ENCODE measurements at regions not wholly inside any gene's neighbourhood (a gene's known extent, or its start where the extent isn't known, plus 50 kb on each side); places are given as distances from the start of the nearest gene placed in this dataset.

DNA sequence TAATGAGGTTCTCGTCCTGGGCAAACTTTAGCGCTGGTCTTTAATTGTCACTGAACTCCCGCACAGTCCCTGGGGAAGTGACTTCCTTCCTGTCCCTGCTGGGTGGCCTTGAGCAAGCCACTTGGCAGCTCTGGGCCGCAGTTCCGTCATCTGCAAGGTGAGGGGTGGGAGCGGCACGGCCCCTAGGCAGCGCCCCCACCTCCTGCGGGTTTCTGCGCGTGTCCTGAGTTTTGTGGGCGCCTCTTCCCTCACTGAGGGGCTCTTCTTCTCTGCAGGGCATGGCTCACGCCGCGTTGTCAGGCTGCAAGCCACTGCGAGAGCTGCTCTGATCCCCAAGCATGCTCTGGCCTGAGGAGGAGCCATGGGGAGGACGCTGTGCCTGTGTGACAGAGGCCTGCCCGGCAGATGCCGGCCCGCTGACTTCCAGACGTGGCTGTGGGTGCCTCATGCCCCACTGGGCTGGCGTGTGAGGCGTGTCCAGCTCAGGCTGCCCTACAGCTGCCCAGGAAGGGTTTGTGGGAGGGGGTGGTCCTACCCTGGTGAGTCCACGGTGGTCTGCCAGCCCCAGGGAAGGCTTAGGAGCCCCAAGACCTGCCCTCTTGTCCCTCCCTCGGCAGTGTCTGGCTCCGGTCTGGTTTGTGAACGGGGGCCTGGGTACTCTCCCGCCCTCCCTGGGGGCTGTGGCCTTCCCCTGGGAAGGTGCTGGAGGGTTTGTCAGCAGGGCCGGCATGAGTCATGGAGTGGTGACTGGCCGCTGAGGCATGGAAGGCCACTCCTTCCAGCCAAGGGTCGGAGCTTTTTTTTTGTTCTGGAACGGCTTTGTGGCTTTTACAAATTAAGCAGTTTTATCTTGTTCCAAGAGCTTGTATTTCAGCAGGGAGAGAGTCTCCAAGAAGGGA, 182.0 kb downstream of the SEC14L1 start (continued):
- TF ChIP-seq BHLHE40 (IDR thresholded peaks at IDR 0.05; ENCODE audit: low read length), result no peak
- TF ChIP-seq KIAA2018 (CRISPR knock-in tag; IDR thresholded peaks at IDR 0.05; ENCODE audit: borderline replicate concordance), result no peak
- TF ChIP-seq, protein P1, sequence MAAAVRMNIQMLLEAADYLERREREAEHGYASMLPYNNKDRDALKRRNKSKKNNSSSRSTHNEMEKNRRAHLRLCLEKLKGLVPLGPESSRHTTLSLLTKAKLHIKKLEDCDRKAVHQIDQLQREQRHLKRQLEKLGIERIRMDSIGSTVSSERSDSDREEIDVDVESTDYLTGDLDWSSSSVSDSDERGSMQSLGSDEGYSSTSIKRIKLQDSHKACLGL (CRISPR knock-in tag; IDR thresholded peaks at IDR 0.05), result peak; percentile 55; the same call in 1 of the 2 replicates
- no peak for TF ChIP-seq SMAD9 (CRISPR knock-in tag; IDR thresholded peaks at IDR 0.05)
- no peak for TF ChIP-seq NR3C1 (CRISPR knock-in tag; IDR thresholded peaks at IDR 0.05)
- no peak for TF ChIP-seq ZNF326 (CRISPR knock-in tag; IDR thresholded peaks at IDR 0.05; ENCODE audit: borderline replicate concordance)
- no peak for TF ChIP-seq SCMH1 (CRISPR knock-in tag; IDR thresholded peaks at IDR 0.05; ENCODE audit: borderline replicate concordance)
- TF ChIP-seq KLF15 (CRISPR knock-in tag; IDR thresholded peaks at IDR 0.05; ENCODE audit: borderline replicate concordance), result no peak
- no peak; a peak in 1 of 4 replicates for TF ChIP-seq EP300 (IDR thresholded peaks at IDR 0.05; ENCODE audit: low read depth in 2 of 2, low read length in 2 of 2)
- TF ChIP-seq EP300 (CRISPR knock-in tag; IDR thresholded peaks at IDR 0.05; ENCODE audit: borderline replicate concordance), result no peak
- TF ChIP-seq NFYC (CRISPR knock-in tag; IDR thresholded peaks at IDR 0.05), result no peak
- TF ChIP-seq ZNF329 (CRISPR knock-in tag; IDR thresholded peaks at IDR 0.05; ENCODE audit: low read depth), result no peak
- no peak for TF ChIP-seq GZF1 (CRISPR knock-in tag; IDR thresholded peaks at IDR 0.05)
- TF ChIP-seq THYN1 (CRISPR knock-in tag; IDR thresholded peaks at IDR 0.05; ENCODE audit: borderline replicate concordance, low read depth), result no peak
- TF ChIP-seq NFKBIZ (CRISPR knock-in tag; IDR thresholded peaks at IDR 0.05), result no peak
- no peak for TF ChIP-seq ZNF18 (CRISPR knock-in tag; IDR thresholded peaks at IDR 0.05; ENCODE audit: insufficient replicate concordance)
- TF ChIP-seq ISL2 (CRISPR knock-in tag; IDR thresholded peaks at IDR 0.05), result no peak
- TF ChIP-seq, protein P2, sequence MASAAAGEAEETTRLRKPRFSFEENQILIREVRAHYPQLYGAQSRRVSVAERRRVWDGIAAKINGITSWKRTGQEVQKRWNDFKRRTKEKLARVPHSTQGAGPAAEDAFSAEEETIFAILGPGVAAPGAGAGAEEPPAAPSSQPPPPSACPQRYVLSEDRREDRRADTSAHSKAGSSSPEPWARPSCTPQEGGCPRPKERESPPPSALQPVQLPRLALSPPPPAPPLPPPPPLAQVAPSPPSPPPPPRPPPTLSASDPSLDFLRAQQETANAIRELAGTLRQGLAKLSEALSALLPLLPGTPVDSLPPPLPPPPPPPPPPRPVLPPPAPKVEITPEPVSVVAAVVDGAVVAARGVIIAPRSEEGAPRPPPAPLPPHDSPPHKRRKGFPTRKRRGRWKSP (CRISPR knock-in tag; IDR thresholded peaks at IDR 0.05), result 0 out of 2 replicates have a peak, but pooled peaks have one; percentile 45

Measured in HepG2 (cell line).